WTC11 (cell line): ENCODE measurements at regions not wholly inside any gene's neighbourhood (a gene's known extent, or its start where the extent isn't known, plus 50 kb on each side); places are given as distances from the start of the nearest gene placed in this dataset.

Source experiments
- ATAC-seq: fragments of 200-7000 bp; cut with Tn5 transposase; 2 replicates; pipeline ENCODE4 v1.10.0; 2021; ENCODE audit warnings: mild to moderate bottlenecking, moderate library complexity
- CTCF ChIA-PET: fragments of 300-600 bp; sonication (Branson Sonifier 250); formaldehyde crosslinking; loops from one replicate; lab custom pipeline; 2021; ENCODE audit warnings: antibody characterized with exemption; lab: Charles Lee
- POLR2A ChIA-PET: fragments of 350-600 bp; sonication (Branson Sonifier 250); formaldehyde crosslinking; loops from one replicate; lab custom pipeline; 2021; ENCODE audit warnings: antibody characterized with exemption; lab: Charles Lee
- DNase-seq: peaks from one replicate; pipeline ENCODE4 v3.0.0; 2021; ENCODE audit warnings: low spot score
- H3K27ac Mint-ChIP-seq: 2 replicates; pipeline ENCODE4 v1.8.0; 2021; ENCODE audit warnings: mixed read lengths
- H3K27me3 Mint-ChIP-seq: 2 replicates; pipeline ENCODE4 v1.8.0; 2021; ENCODE audit warnings: low read depth, mild to moderate bottlenecking, moderate library complexity, mixed read lengths
- H3K36me3 Mint-ChIP-seq: 2 replicates; pipeline ENCODE4 v1.8.0; 2021; ENCODE audit warnings: mixed read lengths
- H3K4me1 Mint-ChIP-seq: 2 replicates; pipeline ENCODE4 v1.8.0; 2022; ENCODE audit warnings: mixed read lengths
- H3K4me3 Mint-ChIP-seq: 2 replicates; pipeline ENCODE4 v1.8.0; 2021; ENCODE audit warnings: mild to moderate bottlenecking, moderate library complexity, mixed read lengths
- H3K9me3 Mint-ChIP-seq: 2 replicates; pipeline ENCODE4 v1.8.0; 2021; ENCODE audit warnings: mixed read lengths
- AFF4 ChIP-seq: sonication (generic); formaldehyde crosslinking; IDR thresholded peaks from 2 replicates; pipeline ENCODE4 v1.8.1; 2023; ENCODE audit warnings: mild to moderate bottlenecking, missing genetic modification reagents, borderline replicate concordance
- ATF1 ChIP-seq: sonication (generic); formaldehyde crosslinking; IDR thresholded peaks from 2 replicates; pipeline ENCODE4 v1.8.1; 2023; ENCODE audit warnings: mild to moderate bottlenecking, moderate library complexity, missing genetic modification reagents
- CBFB ChIP-seq: sonication (generic); formaldehyde crosslinking; IDR thresholded peaks from 2 replicates; pipeline ENCODE4 v1.8.1; 2022; ENCODE audit warnings: mild to moderate bottlenecking, low read depth, missing genetic modification reagents
- CREB1 ChIP-seq: sonication (generic); formaldehyde crosslinking; IDR thresholded peaks from 2 replicates; pipeline ENCODE4 v1.8.0; 2023; ENCODE audit warnings: mild to moderate bottlenecking, missing genetic modification reagents
- ERG ChIP-seq: fragments of 250-450 bp; sonication (Bioruptor Pico); IDR thresholded peaks from 2 replicates; pipeline ENCODE4 v1.8.0; 2021; ENCODE audit warnings: mild to moderate bottlenecking
- JUN ChIP-seq: sonication (generic); formaldehyde crosslinking; IDR thresholded peaks from 2 replicates; pipeline ENCODE4 v1.8.0; 2023; ENCODE audit warnings: mild to moderate bottlenecking, missing genetic modification reagents
- NFATC4 ChIP-seq: fragments of 250-450 bp; sonication (Bioruptor Pico); IDR thresholded peaks from 2 replicates; pipeline ENCODE4 v1.9.0; 2021; ENCODE audit warnings: mild to moderate bottlenecking
- NFE2L1 ChIP-seq: sonication (generic); formaldehyde crosslinking; IDR thresholded peaks from 2 replicates; pipeline ENCODE4 v1.8.1; 2023; ENCODE audit warnings: missing genetic modification reagents
- NR3C1 ChIP-seq: sonication (generic); formaldehyde crosslinking; conservative IDR thresholded peaks from 2 replicates; pipeline ENCODE4 v1.8.1; 2023; ENCODE audit warnings: low read depth, mild to moderate bottlenecking, missing genetic modification reagents
- OVOL2 ChIP-seq: fragments of 250-450 bp; sonication (Bioruptor Pico); IDR thresholded peaks from 2 replicates; pipeline ENCODE4 v1.9.0; 2021; ENCODE audit warnings: mild to moderate bottlenecking, borderline replicate concordance
- TEAD1 ChIP-seq: sonication (generic); formaldehyde crosslinking; IDR thresholded peaks from 2 replicates; pipeline ENCODE4 v1.8.0; 2022; ENCODE audit warnings: mild to moderate bottlenecking, missing genetic modification reagents
- ZNF263 ChIP-seq: sonication (generic); formaldehyde crosslinking; IDR thresholded peaks from 2 replicates; pipeline ENCODE4 v1.8.1; 2022; ENCODE audit warnings: low read depth, mild to moderate bottlenecking, moderate library complexity, missing genetic modification reagents
- TF ChIP-seq, protein P1 (sequence below): sonication (generic); formaldehyde crosslinking; IDR thresholded peaks from 2 replicates; pipeline ENCODE4 v1.8.0; 2023; ENCODE audit warnings: missing genetic modification reagents, mild to moderate bottlenecking, borderline replicate concordance
- TF ChIP-seq, protein P2 (sequence below): sonication (generic); formaldehyde crosslinking; IDR thresholded peaks from 2 replicates; pipeline ENCODE4 v1.8.1; 2023; ENCODE audit warnings: mild to moderate bottlenecking, missing genetic modification reagents, moderate library complexity
- TF ChIP-seq, protein P3 (sequence below): sonication (generic); formaldehyde crosslinking; IDR thresholded peaks from 2 replicates; pipeline ENCODE4 v1.8.1; 2023; ENCODE audit warnings: mild to moderate bottlenecking, moderate library complexity, missing genetic modification reagents

- TF ChIP-seq, protein P1, sequence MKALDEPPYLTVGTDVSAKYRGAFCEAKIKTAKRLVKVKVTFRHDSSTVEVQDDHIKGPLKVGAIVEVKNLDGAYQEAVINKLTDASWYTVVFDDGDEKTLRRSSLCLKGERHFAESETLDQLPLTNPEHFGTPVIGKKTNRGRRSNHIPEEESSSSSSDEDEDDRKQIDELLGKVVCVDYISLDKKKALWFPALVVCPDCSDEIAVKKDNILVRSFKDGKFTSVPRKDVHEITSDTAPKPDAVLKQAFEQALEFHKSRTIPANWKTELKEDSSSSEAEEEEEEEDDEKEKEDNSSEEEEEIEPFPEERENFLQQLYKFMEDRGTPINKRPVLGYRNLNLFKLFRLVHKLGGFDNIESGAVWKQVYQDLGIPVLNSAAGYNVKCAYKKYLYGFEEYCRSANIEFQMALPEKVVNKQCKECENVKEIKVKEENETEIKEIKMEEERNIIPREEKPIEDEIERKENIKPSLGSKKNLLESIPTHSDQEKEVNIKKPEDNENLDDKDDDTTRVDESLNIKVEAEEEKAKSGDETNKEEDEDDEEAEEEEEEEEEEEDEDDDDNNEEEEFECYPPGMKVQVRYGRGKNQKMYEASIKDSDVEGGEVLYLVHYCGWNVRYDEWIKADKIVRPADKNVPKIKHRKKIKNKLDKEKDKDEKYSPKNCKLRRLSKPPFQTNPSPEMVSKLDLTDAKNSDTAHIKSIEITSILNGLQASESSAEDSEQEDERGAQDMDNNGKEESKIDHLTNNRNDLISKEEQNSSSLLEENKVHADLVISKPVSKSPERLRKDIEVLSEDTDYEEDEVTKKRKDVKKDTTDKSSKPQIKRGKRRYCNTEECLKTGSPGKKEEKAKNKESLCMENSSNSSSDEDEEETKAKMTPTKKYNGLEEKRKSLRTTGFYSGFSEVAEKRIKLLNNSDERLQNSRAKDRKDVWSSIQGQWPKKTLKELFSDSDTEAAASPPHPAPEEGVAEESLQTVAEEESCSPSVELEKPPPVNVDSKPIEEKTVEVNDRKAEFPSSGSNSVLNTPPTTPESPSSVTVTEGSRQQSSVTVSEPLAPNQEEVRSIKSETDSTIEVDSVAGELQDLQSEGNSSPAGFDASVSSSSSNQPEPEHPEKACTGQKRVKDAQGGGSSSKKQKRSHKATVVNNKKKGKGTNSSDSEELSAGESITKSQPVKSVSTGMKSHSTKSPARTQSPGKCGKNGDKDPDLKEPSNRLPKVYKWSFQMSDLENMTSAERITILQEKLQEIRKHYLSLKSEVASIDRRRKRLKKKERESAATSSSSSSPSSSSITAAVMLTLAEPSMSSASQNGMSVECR (CRISPR knock-in tag): no peak
- TF ChIP-seq NR3C1 (CRISPR knock-in tag) (no peak), TEAD1 (CRISPR knock-in tag) (no peak), CBFB (CRISPR knock-in tag) (no peak), NFATC4 (CRISPR knock-in tag) (no peak), ZNF263 (CRISPR knock-in tag) (no peak), ATF1 (CRISPR knock-in tag) (no peak), AFF4 (no peak), JUN (CRISPR knock-in tag) (no peak), CREB1 (CRISPR knock-in tag) (no peak), NFE2L1 (CRISPR knock-in tag) (no peak), OVOL2 (CRISPR knock-in tag) (no peak)
- TF ChIP-seq, protein P2, sequence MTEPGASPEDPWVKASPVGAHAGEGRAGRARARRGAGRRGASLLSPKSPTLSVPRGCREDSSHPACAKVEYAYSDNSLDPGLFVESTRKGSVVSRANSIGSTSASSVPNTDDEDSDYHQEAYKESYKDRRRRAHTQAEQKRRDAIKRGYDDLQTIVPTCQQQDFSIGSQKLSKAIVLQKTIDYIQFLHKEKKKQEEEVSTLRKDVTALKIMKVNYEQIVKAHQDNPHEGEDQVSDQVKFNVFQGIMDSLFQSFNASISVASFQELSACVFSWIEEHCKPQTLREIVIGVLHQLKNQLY (CRISPR knock-in tag): no peak
Observed at GRCh38 chr9:25129537-25129936, 548.7 kb downstream of the TUSC1 start (continued).

DNA sequence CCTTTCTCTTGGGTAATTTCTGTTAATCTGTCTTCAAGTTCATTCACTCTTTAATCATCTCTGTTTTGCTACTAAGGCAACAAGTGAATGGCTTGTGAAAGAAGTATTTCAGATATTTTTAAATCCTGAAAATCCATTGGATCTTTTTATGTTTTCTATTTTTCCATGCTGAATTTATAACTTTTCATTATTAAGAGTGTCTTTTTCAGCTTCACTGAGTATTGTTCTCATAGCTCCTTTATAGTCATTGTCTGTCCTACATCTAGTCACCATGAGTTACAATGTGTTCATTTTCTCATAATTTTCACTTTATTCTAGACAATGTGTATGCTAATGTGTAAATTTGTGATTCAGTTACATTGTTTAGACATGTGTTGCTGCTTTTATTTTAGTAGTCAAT lies 556.4 kb downstream of the TUSC1 start:
- Mint-ChIP-seq H3K9me3 (peaks cover 14% of the 10 kb centered on the region; the same call in 1 of the 2 replicates), H3K27me3 (no peaks in the 10 kb centered on the region), H3K4me1 (no peaks in the 10 kb centered on the region), H3K4me3 (no peak overlapping the region), H3K36me3 (no peaks in the 10 kb centered on the region), H3K27ac (no peak overlapping the region)
- ATAC-seq (no peak), DNase-seq (no peak)
- ChIA-PET CTCF (no interaction called here), POLR2A (no interaction called here)
- TF ChIP-seq, protein P3, sequence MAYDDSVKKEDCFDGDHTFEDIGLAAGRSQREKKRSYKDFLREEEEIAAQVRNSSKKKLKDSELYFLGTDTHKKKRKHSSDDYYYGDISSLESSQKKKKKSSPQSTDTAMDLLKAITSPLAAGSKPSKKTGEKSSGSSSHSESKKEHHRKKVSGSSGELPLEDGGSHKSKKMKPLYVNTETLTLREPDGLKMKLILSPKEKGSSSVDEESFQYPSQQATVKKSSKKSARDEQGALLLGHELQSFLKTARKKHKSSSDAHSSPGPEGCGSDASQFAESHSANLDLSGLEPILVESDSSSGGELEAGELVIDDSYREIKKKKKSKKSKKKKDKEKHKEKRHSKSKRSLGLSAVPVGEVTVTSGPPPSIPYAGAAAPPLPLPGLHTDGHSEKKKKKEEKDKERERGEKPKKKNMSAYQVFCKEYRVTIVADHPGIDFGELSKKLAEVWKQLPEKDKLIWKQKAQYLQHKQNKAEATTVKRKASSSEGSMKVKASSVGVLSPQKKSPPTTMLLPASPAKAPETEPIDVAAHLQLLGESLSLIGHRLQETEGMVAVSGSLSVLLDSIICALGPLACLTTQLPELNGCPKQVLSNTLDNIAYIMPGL (CRISPR knock-in tag): no peak
- no peak for TF ChIP-seq ERG (CRISPR knock-in tag)
